ENCODE measurements at regions not wholly inside any gene's neighbourhood (a gene's known extent, or its start where the extent isn't known, plus 50 kb on each side); places are given as distances from the start of the nearest gene placed in this dataset.

- H3K9me3 Mint-ChIP-seq = peaks cover 5 to 39% (median 18%) of the 10 kb centered on the region in 11 donors
- H3K4me3 Mint-ChIP-seq = no peak overlapping the region
- Histone ChIP-seq H3K9me3 (ENCODE audit: control insufficient read depth in 2 of 3, low read length in 3 of 3) (peaks cover 0 to 9% (median 0%) of the 10 kb centered on the region in 3 experiments), H3K27ac (ENCODE audit: low read depth, low read length) (no peak overlapping the region), H3K4me3 (ENCODE audit: low read length) (no peak overlapping the region), H3K36me3 (ENCODE audit: control insufficient read depth in 2 of 3, insufficient read depth in 3 of 3, low read length in 3 of 3) (no peaks in the 10 kb centered on the region), H3K4me1 (ENCODE audit: control insufficient read depth in 2 of 2, insufficient read depth in 2 of 2, low read length in 2 of 2) (no peaks in the 10 kb centered on the region), H3K27me3 (ENCODE audit: control insufficient read depth in 2 of 2, insufficient read depth in 2 of 2, low read length in 2 of 2) (no peaks in the 10 kb centered on the region)
- intact Hi-C loops (cut with micrococcal nuclease) = no loop called here
- H3K4me1 Mint-ChIP-seq = no peaks in the 10 kb centered on the region
- no peak for ATAC-seq
- no peaks in the 10 kb centered on the region for H3K36me3 Mint-ChIP-seq
- H3K27ac Mint-ChIP-seq = no peak overlapping the region
- no peaks in the 10 kb centered on the region for H3K27me3 Mint-ChIP-seq
- no peak for DNase-seq
- CTCF ChIA-PET = no interaction called here
- POLR2A ChIA-PET = no interaction called here
These were observed 495.4 kb downstream of the BTBD3 start for GRCh38 chr20:12413116-12413515.

DNA sequence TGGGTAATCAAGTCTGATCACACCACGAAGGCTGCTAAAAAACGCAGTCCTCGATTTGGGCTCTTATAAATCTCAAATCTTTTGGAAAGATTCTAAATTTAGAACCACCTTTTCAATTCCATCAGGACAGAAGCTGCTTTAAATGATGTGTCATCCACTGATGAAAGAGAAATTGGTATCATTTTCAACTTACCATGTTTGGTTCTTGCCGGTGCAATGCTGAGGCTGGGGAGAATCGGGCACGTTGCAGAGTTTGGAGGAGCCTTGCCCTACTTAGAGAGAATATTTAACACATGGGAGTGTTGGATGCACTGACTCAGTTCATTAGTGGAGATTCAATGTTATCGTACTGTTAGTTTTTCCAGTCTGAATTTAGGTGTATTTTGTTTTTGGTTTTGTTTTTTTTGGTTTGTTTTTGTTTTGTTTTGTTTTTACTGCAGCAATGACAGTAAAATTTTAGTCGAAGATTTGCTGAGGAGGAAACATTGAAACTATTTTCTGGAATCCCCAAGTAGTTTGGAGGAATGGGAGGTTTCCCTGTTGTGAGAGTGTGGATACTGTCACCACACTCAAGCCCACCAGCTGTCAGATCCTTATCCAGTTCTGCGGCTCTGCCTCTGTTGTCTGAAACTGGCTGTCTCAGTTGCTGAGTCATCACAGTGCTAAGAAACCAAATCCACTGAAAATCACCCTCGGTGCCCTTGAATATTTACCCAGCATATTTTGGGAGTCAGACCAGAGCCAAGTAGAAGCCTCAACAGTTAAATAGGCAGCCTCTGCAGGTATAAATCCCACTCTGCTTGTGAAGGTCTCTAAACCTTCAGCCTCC is 497.0 kb downstream of the BTBD3 start:
- H3K4me3 ChIP-seq (ENCODE audit: low read length) = no peak overlapping the region
- ATAC-seq (no peak), DNase-seq (no peak)
- intact Hi-C loops (cut with micrococcal nuclease) = no loop called here
- H3K27ac ChIP-seq (ENCODE audit: low read depth, low read length) = no peak overlapping the region
- Mint-ChIP-seq H3K4me1 (no peaks in the 10 kb centered on the region), H3K27ac (no peak overlapping the region), H3K27me3 (no peaks in the 10 kb centered on the region), H3K9me3 (peaks cover 3 to 36% (median 14%) of the 10 kb centered on the region in 11 donors), H3K4me3 (no peak overlapping the region), H3K36me3 (no peaks in the 10 kb centered on the region)
- ChIA-PET POLR2A (no interaction called here), CTCF (no interaction called here)
- H3K36me3 ChIP-seq (ENCODE audit: control insufficient read depth in 2 of 3, insufficient read depth in 3 of 3, low read length in 3 of 3) = no peaks in the 10 kb centered on the region
- H3K27me3 ChIP-seq (ENCODE audit: control insufficient read depth in 2 of 2, insufficient read depth in 2 of 2, low read length in 2 of 2) = no peaks in the 10 kb centered on the region
- H3K4me1 ChIP-seq (ENCODE audit: control insufficient read depth in 2 of 2, insufficient read depth in 2 of 2, low read length in 2 of 2) = no peaks in the 10 kb centered on the region
- peaks cover 0 to 3% (median 0%) of the 10 kb centered on the region in 3 experiments for H3K9me3 ChIP-seq (ENCODE audit: control insufficient read depth in 2 of 3, low read length in 3 of 3)

- ChIA-PET POLR2A (no interaction called here), CTCF (no interaction called here)
- ATAC-seq (no peak), DNase-seq (no peak)
- H3K36me3 Mint-ChIP-seq = no peaks in the 10 kb centered on the region
- Histone ChIP-seq H3K4me1 (ENCODE audit: control insufficient read depth in 2 of 2, insufficient read depth in 2 of 2, low read length in 2 of 2) (no peaks in the 10 kb centered on the region), H3K9me3 (ENCODE audit: control insufficient read depth in 2 of 3, low read length in 3 of 3) (no peaks in the 10 kb centered on the region), H3K27me3 (ENCODE audit: control insufficient read depth in 2 of 2, insufficient read depth in 2 of 2, low read length in 2 of 2) (no peaks in the 10 kb centered on the region), H3K4me3 (ENCODE audit: low read length) (no peak overlapping the region), H3K27ac (ENCODE audit: low read depth, low read length) (no peak overlapping the region), H3K36me3 (ENCODE audit: control insufficient read depth in 2 of 3, insufficient read depth in 3 of 3, low read length in 3 of 3) (no peaks in the 10 kb centered on the region)
- peaks cover 0 to 25% (median 11%) of the 10 kb centered on the region in 11 donors for H3K9me3 Mint-ChIP-seq
- H3K27me3 Mint-ChIP-seq = no peaks in the 10 kb centered on the region
- H3K4me1 Mint-ChIP-seq = no peaks in the 10 kb centered on the region
- no peak overlapping the region for H3K27ac Mint-ChIP-seq
- intact Hi-C loops (cut with micrococcal nuclease) = no loop called here
- H3K4me3 Mint-ChIP-seq = no peak overlapping the region
These were observed 498.6 kb downstream of the BTBD3 start for GRCh38 chr20:12416281-12416680.

GRCh38 chr20:12433724-12434123 is 516.0 kb downstream of the BTBD3 start:
- no peaks in the 10 kb centered on the region for H3K36me3 Mint-ChIP-seq
- H3K4me3 Mint-ChIP-seq = no peak overlapping the region
- POLR2A ChIA-PET = no interaction called here
- no peaks in the 10 kb centered on the region for H3K4me1 Mint-ChIP-seq
- no peaks in the 10 kb centered on the region for H3K9me3 ChIP-seq (ENCODE audit: control insufficient read depth in 2 of 3, low read length in 3 of 3)
- no peak overlapping the region for H3K27ac Mint-ChIP-seq
- H3K9me3 Mint-ChIP-seq = peaks cover 0 to 19% (median 5%) of the 10 kb centered on the region in 11 donors
- no peaks in the 10 kb centered on the region for H3K4me1 ChIP-seq (ENCODE audit: control insufficient read depth in 2 of 2, insufficient read depth in 2 of 2, low read length in 2 of 2)
- intact Hi-C loops (cut with micrococcal nuclease) = no loop called here
- no peak overlapping the region for H3K4me3 ChIP-seq (ENCODE audit: low read length)
- DNase-seq (no peak), ATAC-seq (no peak)
- no peaks in the 10 kb centered on the region for H3K27me3 ChIP-seq (ENCODE audit: control insufficient read depth in 2 of 2, insufficient read depth in 2 of 2, low read length in 2 of 2)
- no peaks in the 10 kb centered on the region for H3K36me3 ChIP-seq (ENCODE audit: control insufficient read depth in 2 of 3, insufficient read depth in 3 of 3, low read length in 3 of 3)
- CTCF ChIA-PET = no interaction called here
- no peaks in the 10 kb centered on the region for H3K27me3 Mint-ChIP-seq
- H3K27ac ChIP-seq (ENCODE audit: low read depth, low read length) = no peak overlapping the region

- DNase-seq (no peak), ATAC-seq (no peak)
- peaks cover 0 to 19% (median 6%) of the 10 kb centered on the region in 11 donors for H3K9me3 Mint-ChIP-seq
- Histone ChIP-seq H3K27me3 (ENCODE audit: control insufficient read depth in 2 of 2, insufficient read depth in 2 of 2, low read length in 2 of 2) (no peaks in the 10 kb centered on the region), H3K27ac (ENCODE audit: low read depth, low read length) (no peak overlapping the region), H3K4me3 (ENCODE audit: low read length) (no peak overlapping the region), H3K9me3 (ENCODE audit: control insufficient read depth in 2 of 3, low read length in 3 of 3) (no peaks in the 10 kb centered on the region), H3K36me3 (ENCODE audit: control insufficient read depth in 2 of 3, insufficient read depth in 3 of 3, low read length in 3 of 3) (no peaks in the 10 kb centered on the region), H3K4me1 (ENCODE audit: control insufficient read depth in 2 of 2, insufficient read depth in 2 of 2, low read length in 2 of 2) (no peaks in the 10 kb centered on the region)
- ChIA-PET CTCF (no interaction called here), POLR2A (no interaction called here)
- H3K27ac Mint-ChIP-seq = no peak overlapping the region
- H3K4me1 Mint-ChIP-seq = no peaks in the 10 kb centered on the region
- no peak overlapping the region for H3K4me3 Mint-ChIP-seq
- no peaks in the 10 kb centered on the region for H3K36me3 Mint-ChIP-seq
- intact Hi-C loops (cut with micrococcal nuclease) = no loop called here
- no peaks in the 10 kb centered on the region for H3K27me3 Mint-ChIP-seq
These were observed 517.0 kb downstream of the BTBD3 start for GRCh38 chr20:12434672-12435071.

DNA sequence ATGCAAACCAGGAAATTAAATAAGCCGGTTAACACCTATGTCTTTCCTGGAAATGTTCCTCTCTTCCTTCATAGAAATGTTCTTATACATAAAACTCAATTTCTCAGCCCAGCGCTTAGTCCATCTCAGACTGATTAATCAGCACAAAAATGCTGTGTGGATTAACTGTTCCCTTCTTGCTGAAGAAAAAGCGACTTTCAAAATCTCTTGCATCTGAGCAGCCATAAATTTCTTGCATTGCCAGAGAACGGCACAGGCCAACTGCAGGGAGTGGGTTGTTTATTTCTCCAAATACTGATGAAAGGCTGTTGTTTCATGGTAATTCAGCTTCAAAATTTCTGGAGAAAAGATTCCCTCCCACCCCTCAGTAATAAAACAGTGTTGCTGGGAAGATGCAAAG is 517.6 kb downstream of the BTBD3 start:
- intact Hi-C loops (cut with micrococcal nuclease) = no loop called here
- no peaks in the 10 kb centered on the region for H3K4me1 Mint-ChIP-seq
- ATAC-seq = no peak
- peaks cover 0 to 15% (median 7%) of the 10 kb centered on the region in 11 donors for H3K9me3 Mint-ChIP-seq
- Histone ChIP-seq H3K4me1 (ENCODE audit: control insufficient read depth in 2 of 2, insufficient read depth in 2 of 2, low read length in 2 of 2) (no peaks in the 10 kb centered on the region), H3K4me3 (ENCODE audit: low read length) (no peak overlapping the region), H3K9me3 (ENCODE audit: control insufficient read depth in 2 of 3, low read length in 3 of 3) (no peaks in the 10 kb centered on the region), H3K27ac (ENCODE audit: low read depth, low read length) (no peak overlapping the region), H3K36me3 (ENCODE audit: control insufficient read depth in 2 of 3, insufficient read depth in 3 of 3, low read length in 3 of 3) (no peaks in the 10 kb centered on the region), H3K27me3 (ENCODE audit: control insufficient read depth in 2 of 2, insufficient read depth in 2 of 2, low read length in 2 of 2) (no peaks in the 10 kb centered on the region)
- DNase-seq = no peak
- no peak overlapping the region for H3K27ac Mint-ChIP-seq
- POLR2A ChIA-PET = no interaction called here
- H3K4me3 Mint-ChIP-seq = no peak overlapping the region
- no peaks in the 10 kb centered on the region for H3K27me3 Mint-ChIP-seq
- CTCF ChIA-PET = no interaction called here
- H3K36me3 Mint-ChIP-seq = no peaks in the 10 kb centered on the region

GRCh38 chr20:12453711-12454110 is 536.0 kb downstream of the BTBD3 start:
- POLR2A ChIA-PET = no interaction called here
- no peaks in the 10 kb centered on the region for H3K4me1 ChIP-seq (ENCODE audit: control insufficient read depth in 2 of 2, insufficient read depth in 2 of 2, low read length in 2 of 2)
- ATAC-seq (no peak), DNase-seq (no peak)
- no peaks in the 10 kb centered on the region for H3K36me3 ChIP-seq (ENCODE audit: control insufficient read depth in 2 of 3, insufficient read depth in 3 of 3, low read length in 3 of 3)
- H3K4me3 ChIP-seq (ENCODE audit: low read length) = no peak overlapping the region
- H3K27me3 ChIP-seq (ENCODE audit: control insufficient read depth in 2 of 2, insufficient read depth in 2 of 2, low read length in 2 of 2) = no peaks in the 10 kb centered on the region
- no peaks in the 10 kb centered on the region for H3K9me3 ChIP-seq (ENCODE audit: control insufficient read depth in 2 of 3, low read length in 3 of 3)
- intact Hi-C loops (cut with micrococcal nuclease) = no loop called here
- Mint-ChIP-seq H3K9me3 (peaks cover 3 to 20% (median 11%) of the 10 kb centered on the region in 11 donors), H3K36me3 (peaks cover 0 to 6% (median 0%) of the 10 kb centered on the region in 5 donors), H3K27me3 (no peaks in the 10 kb centered on the region), H3K27ac (no peak overlapping the region), H3K4me1 (no peaks in the 10 kb centered on the region), H3K4me3 (no peak overlapping the region)
- H3K27ac ChIP-seq (ENCODE audit: low read depth, low read length) = no peak overlapping the region
- CTCF ChIA-PET = no interaction called here

All from naive thymus-derived CD4-positive, alpha-beta T cell (primary cell).